Mesendoderm (in vitro differentiated cells): ENCODE measurements at regions not wholly inside any gene's neighbourhood (a gene's known extent, or its start where the extent isn't known, plus 50 kb on each side); places are given as distances from the start of the nearest gene placed in this dataset. TPM values are rescaled to one million over a fixed set of nuclear protein-coding genes. Genes with fewer than 3 reads are reported as not detected.

ENCODE experiments used
- small RNA-seq: library from polyadenylated mRNA; stranded (forward); fragments of <200 nt; extraction: miRNeasy Mini kit (QIAGEN cat#:217004); gene quantifications from one replicate; pipeline ENCODE3, GENCODE V24; 2013; ENCODE audit not compliant: insufficient read depth

Small RNAs in the stretch of these regions (small RNA-seq; reads per million reads assigned to genes)
- not detected for gene RN7SKP157
- gene RNU6-913P: not detected
